Vagina (tissue), 2 donors: ENCODE measurements at regions not wholly inside any gene's neighbourhood (a gene's known extent, or its start where the extent isn't known, plus 50 kb on each side); places are given as distances from the start of the nearest gene placed in this dataset.

ENCODE experiments used
- DNase-seq, 2 donors: peaks; one replicate each; pipeline ENCODE4 v3.0.0-alpha.2; 2017; ENCODE audit errors: extremely low spot score in 2 of 2
- H3K27ac ChIP-seq: fragments of 200-600 bp; sonication (generic); one replicate; pipeline ENCODE4 v1.5.1; 2019
- H3K27me3 ChIP-seq: fragments of 200-600 bp; sonication (generic); one replicate; pipeline ENCODE4 v1.5.1; 2019
- H3K36me3 ChIP-seq, 2 donors: fragments of 200-600 bp; sonication (generic); one replicate each; pipeline ENCODE4 v1.5.1; 2017 to 2019
- H3K4me1 ChIP-seq: fragments of 200-600 bp; sonication (generic); one replicate; pipeline ENCODE4 v1.5.1; 2019
- H3K4me3 ChIP-seq, 2 donors: fragments of 200-600 bp; sonication (generic); 1 replicate in 1 of 2; 2 replicates in 1 of 2; pipeline ENCODE4 v1.5.1; 2016 to 2019
- H3K9me3 ChIP-seq: fragments of 200-600 bp; sonication (generic); one replicate; pipeline ENCODE4 v1.5.1; 2019
- CTCF ChIP-seq, 3 experiments: fragments of 450-650 bp in 2 of 3; fragments of 200-600 bp in 1 of 3; sonication (generic) in 1 of 3; IDR thresholded peaks; one replicate each; pipeline ENCODE4 v1.5.1; 2017 to 2019; ENCODE audit warnings: antibody characterized with exemption in 3 of 3, mild to moderate bottlenecking in 2 of 3, moderate library complexity in 2 of 3
- POLR2A ChIP-seq, 2 donors: fragments of 450-650 bp; IDR thresholded peaks; one replicate each; pipeline ENCODE4 v1.6.1; 2017; ENCODE audit warnings: antibody characterized with exemption in 2 of 2, mild to moderate bottlenecking in 2 of 2, moderate library complexity in 2 of 2
- POLR2AphosphoS5 ChIP-seq, 2 donors: sonication (generic); formaldehyde crosslinking; IDR thresholded peaks; one replicate each; pipeline ENCODE4 v1.9.0; 2017; ENCODE audit warnings: antibody characterized with exemption in 2 of 2, mild to moderate bottlenecking in 2 of 2, low read depth in 1 of 2; ENCODE audit not compliant: insufficient read depth in 1 of 2
- intact Hi-C: fragments of 100-400 bp; cut with DNase I; formaldehyde crosslinking; loops from one replicate; pipeline ENCODE4 v1.15.1; 2023

DNA sequence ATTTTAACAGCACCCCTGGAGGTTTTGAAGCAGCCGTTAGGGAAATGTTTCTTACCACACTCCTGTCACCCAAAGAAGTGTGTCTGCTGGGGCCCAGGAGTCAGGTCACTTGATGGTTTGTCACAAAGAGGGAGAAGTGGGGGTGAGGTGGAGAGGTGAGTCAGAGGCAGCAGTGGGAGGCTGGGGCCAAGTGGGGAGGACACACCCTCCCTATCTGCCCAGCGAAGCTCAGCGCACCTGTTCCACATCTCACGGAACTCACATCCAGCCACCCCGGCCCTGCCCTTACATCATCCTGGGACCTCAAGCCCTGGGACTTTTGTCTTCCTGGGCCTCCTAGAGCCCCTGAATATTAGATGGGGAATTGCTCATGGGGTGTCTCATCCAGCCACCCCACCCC, 171.1 kb upstream of the SMIM23 start:
- intact Hi-C loops, result no loop called here
- H3K27me3 ChIP-seq, result no peaks in the 10 kb centered on the region

DNA sequence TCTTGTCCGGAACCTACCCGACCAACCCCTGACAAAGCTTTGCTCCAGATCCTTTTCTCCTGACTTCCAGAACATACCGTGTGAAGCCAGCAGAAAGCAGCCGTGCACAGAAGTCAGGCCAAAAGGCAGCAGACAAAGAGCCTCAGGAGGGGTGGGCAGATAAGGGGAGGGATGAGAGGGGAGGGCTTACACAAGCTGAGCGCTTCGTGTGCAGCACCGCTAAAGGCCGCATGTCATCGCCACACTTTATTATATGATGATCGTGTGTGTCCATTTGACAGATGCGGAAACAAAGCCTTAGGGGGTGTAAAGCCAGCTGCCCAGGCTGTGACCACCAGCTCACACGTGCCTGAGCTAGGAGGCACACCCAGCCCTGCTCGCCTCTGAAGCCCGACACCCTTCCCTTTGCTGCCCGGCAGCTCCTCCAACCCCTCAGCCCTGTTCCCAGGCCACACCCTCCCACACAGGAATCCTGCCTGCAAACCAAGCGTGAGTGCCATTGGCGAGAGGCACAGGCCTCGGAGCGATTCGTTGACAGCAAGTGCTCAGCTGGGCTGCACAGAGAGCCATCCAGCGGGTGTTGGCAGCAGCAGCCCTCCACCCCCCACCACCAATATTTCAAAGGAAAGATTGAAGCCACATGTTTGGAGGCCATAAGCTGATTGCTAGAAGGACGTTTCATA, 170.5 kb upstream of the SMIM23 start:
- Histone ChIP-seq H3K4me3 (no peak overlapping the region), H3K36me3 (no peaks in the 10 kb centered on the region), H3K4me1 (no peaks in the 10 kb centered on the region), H3K27ac (no peak overlapping the region), H3K9me3 (no peaks in the 10 kb centered on the region), H3K27me3 (no peaks in the 10 kb centered on the region)
- no peak for DNase-seq
- intact Hi-C loops, result no loop called here
- TF ChIP-seq POLR2AphosphoS5 (IDR thresholded peaks at IDR 0.05; ENCODE audit: insufficient read depth in 1 of 2, low read depth in 1 of 2) (no peak), POLR2A (IDR thresholded peaks at IDR 0.05) (no peak), CTCF (IDR thresholded peaks at IDR 0.05) (no peak)

More for the DNA sequence above, 171.1 kb upstream of the SMIM23 start:
- DNase-seq, result no peak
- Histone ChIP-seq H3K36me3 (no peaks in the 10 kb centered on the region), H3K27ac (no peak overlapping the region), H3K4me3 (no peak overlapping the region), H3K9me3 (no peaks in the 10 kb centered on the region), H3K4me1 (no peaks in the 10 kb centered on the region)
- TF ChIP-seq POLR2AphosphoS5 (IDR thresholded peaks at IDR 0.05; ENCODE audit: insufficient read depth in 1 of 2, low read depth in 1 of 2) (no peak), CTCF (IDR thresholded peaks at IDR 0.05) (no peak), POLR2A (IDR thresholded peaks at IDR 0.05) (no peak)

GRCh38 chr5:171615705-171616640, 169.6 kb upstream of the SMIM23 start:
- no peak for TF ChIP-seq CTCF (IDR thresholded peaks at IDR 0.05)
- Histone ChIP-seq H3K4me3 (no peak overlapping the region), H3K36me3 (no peaks in the 10 kb centered on the region), H3K27ac (no peak overlapping the region), H3K4me1 (no peaks in the 10 kb centered on the region), H3K9me3 (no peaks in the 10 kb centered on the region), H3K27me3 (no peaks in the 10 kb centered on the region)
- intact Hi-C loops, result no loop called here
- no peak for DNase-seq

GRCh38 chr5:171617266-171617665, 168.4 kb upstream of the SMIM23 start:
- Histone ChIP-seq H3K4me1 (no peaks in the 10 kb centered on the region), H3K27ac (no peak overlapping the region), H3K9me3 (no peaks in the 10 kb centered on the region), H3K36me3 (no peaks in the 10 kb centered on the region), H3K27me3 (no peaks in the 10 kb centered on the region), H3K4me3 (no peak overlapping the region)
- DNase-seq, result no peak
- intact Hi-C loops, result no loop called here
- TF ChIP-seq CTCF (IDR thresholded peaks at IDR 0.05) (no peak), POLR2A (IDR thresholded peaks at IDR 0.05) (no peak), POLR2AphosphoS5 (IDR thresholded peaks at IDR 0.05; ENCODE audit: insufficient read depth in 1 of 2, low read depth in 1 of 2) (no peak)
